Left ventricle myocardium superior (tissue), 1 donor: ENCODE measurements at regions not wholly inside any gene's neighbourhood (a gene's known extent, or its start where the extent isn't known, plus 50 kb on each side); places are given as distances from the start of the nearest gene placed in this dataset.
A peak's percentile ranks its signal among the peaks of the same experiment; 100 is the strongest.
"Not testable (repeated sequence)": the region's sequence is repeated elsewhere in the genome, so short reads cannot be mapped to it uniquely, and the experiment has no call there.

Experiments used
- ATAC-seq: fragments of 200-7000 bp; cut with Tn5 transposase; one replicate; pipeline ENCODE4 v1.9.1; 2020; ENCODE audit warnings: mild to moderate bottlenecking, moderate library complexity
- DNase-seq: peaks from one replicate; pipeline ENCODE4 v3.0.0-alpha.2; 2020
- intact Hi-C: fragments of 100-400 bp; cut with micrococcal nuclease; formaldehyde crosslinking; loops from one replicate; pipeline ENCODE4 v1.11.0; 2022
- donor health status: DM: no; HTN: yes; CAD: no; lungs with severe emphysema.

DNA sequence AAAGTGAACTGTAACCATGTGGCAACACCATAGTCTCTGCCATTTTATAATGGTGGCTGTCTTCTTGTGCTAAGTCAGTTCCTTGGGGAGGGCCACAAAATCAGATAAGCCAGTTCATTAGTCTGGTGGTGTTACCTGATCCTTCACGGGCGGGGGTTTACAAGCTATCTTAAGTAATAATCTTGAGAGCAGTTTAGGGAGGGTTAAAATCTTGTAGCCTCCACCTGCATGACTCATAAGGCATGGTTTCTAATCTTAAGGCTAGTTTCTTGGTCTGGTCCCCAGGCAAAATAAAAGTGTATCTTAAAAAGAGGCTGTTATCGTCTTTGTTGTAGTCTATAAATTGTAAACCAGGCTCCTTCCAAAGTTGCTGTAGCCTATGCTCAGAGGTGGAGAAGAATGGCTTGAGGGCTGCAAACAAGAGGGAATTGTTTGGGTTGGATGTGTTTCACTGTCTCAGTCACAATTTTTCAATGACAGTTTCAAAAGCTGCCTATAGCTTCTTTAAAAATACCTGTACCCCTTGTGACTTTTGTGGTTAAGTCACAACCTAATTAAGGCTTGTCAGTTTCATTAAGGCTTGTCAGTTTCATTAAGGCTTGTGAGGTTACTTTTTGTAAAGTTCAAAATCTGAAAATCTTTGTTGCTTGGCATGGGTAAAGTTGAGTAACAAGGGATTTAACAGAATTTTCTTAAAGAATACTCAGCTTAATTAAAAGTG lies 135.7 kb downstream of the RPS4Y2 start:
- no peak for ATAC-seq
- DNase-seq, result no peak
- intact Hi-C loops, result no loop called here

DNA sequence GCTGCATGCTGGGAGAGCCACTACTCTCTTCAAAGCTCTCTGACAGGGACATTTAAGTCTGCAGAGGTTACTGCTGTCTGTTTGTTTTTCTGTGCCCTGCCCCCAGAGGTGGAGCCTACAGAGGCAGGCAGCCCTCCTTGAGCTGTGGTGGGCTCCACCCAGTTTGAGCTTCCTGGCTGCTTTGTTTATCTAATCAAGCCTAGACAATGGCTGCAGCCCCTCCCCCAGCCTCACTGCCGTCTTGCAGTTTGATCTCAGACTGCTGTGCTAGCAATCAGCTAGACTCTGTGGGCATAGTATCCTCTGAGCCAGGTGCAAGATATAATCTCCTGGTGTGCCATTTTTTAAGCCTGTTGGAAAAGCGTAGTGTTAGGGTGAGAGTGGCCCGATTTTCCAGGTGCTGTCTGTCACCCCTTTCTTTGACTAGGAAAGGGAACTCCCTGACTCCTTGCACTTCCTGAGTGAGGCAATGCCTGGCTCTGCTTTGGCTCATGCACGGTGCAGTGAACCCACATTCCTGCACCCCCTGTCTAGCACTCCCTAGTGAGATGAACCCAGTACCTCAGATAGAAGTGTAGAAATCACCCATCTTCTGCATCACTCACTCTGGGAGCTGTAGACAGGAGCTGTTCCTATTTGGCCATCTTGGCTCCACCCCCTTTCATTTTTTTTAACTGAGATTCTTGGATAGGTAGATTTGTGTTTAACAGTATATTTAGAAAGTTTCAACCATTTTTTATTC lies 169.6 kb downstream of the RPS4Y2 start:
- DNase-seq, ATAC-seq, intact Hi-C loops: not testable (repeated sequence)

DNA sequence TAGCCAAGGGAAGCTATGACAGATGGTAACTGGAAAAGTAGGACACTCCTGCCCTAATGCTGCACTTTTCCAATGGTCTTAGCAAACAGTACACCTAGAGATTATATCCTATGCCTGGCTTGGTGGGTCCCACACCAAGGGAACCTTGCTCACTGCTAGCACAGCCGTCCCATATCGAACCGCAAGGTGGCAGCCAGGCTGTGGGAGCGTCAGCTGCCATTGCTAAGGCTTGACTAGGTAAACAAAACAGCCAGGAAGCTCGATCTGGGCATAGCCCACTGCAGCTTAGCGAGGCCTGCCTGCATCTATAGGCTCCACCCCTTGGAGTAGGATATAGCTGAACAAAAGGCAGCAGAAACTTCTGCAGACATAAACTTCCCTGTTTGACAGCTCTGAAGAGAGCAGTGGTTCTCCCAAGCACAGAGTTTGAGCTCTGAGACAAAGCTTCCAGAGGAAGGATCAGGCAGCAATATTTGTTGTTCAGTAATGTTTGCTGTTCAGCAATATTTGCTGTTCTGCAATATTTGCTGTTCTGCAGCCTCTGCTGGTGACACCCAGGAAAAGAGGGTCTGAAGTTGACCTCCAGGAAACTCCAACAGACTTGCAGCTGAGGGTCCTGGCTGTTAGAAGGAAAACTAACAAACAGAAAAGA lies 173.9 kb downstream of the RPS4Y2 start:
- intact Hi-C loops, result no loop called here
- no peak for DNase-seq
- ATAC-seq, result no peak

DNA sequence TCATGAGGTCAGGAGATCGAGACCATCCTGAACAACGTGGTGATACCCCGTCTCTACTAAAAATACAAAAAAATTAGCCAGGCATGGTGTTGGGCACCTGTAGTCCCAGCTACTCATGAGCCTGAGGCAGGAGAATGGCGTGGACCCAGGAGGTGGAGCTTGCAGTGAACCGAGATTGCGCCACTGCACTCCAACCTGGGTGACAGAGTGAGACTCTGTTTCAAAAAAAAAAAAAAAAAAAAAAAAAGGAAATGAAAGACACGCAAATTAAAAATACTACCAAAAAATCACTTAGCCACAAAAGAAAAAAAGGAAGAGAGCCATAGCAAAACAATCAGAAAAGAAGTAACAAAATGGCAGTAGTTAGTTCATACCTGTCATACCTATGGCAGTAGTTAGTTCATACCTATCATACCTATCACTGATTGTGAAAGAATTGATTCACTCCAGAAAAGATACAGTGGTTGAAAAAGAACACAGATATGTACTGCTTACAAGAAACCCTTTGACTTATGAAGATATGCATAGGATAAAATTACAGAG lies 180.9 kb downstream of the RPS4Y2 start:
- ATAC-seq, DNase-seq, intact Hi-C loops: not testable (repeated sequence)

DNA sequence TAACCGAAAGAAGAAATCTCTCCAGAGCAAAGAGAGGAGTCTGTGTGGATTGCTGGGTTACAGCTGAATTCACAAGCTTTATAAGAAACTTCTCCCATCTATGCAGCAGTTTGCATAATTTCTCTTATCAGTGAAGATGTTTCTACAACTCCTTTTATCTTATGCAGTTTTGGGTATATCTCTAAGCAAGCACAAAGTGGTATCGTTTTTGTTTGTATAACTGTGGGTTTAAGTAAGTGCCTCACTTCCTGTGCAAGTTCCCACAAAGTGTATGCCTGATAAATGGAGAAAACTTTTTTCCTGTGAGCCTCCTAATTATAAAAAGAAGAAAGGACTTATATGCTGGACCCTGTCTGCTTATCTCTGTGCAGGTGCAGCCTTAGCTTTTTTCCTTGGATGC lies 205.6 kb downstream of the RPS4Y2 start:
- DNase-seq (no peak), ATAC-seq (no peak)
- intact Hi-C loops, result no loop called here

DNA sequence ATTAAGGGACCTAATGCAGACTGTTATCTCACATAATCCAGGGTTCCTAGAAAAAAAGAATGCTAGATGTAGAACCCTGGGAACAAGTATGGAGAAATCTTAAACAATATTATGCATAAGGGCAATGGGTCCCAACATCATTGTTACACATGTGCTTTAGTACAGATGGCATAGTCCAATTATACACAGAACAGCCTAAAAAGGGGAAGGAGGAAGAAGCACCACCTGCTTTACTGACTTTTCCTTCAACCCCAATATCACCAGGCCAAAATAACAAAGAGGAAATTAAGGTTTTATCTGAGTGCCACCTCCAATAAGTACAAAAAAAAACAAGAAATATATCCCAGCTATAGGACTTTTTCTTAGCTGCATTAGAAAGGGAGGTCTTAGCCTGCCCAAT lies 211.9 kb downstream of the RPS4Y2 start:
- intact Hi-C loops, result no loop called here
- ATAC-seq (no peak), DNase-seq (no peak)

DNA sequence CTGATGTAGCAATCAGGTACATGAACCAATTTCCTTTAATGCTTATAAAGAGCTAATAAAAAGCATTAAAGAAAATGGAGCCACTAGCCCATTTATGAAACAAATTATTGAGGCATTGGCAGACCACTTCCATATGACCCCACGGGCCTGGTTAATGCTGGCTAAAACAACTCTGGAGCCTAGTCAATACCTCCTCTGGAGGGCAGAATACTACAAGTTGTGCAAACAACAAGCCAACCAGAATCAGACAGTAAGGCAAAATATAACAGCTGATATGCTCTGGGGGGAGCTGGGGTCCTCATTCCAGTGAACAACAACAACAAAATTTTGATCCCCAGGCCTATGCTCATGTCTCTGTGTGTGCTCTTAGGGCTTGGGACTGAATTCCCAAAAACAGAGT lies 212.3 kb downstream of the RPS4Y2 start:
- intact Hi-C loops, result no loop called here
- ATAC-seq (no peak), DNase-seq (no peak)

DNA sequence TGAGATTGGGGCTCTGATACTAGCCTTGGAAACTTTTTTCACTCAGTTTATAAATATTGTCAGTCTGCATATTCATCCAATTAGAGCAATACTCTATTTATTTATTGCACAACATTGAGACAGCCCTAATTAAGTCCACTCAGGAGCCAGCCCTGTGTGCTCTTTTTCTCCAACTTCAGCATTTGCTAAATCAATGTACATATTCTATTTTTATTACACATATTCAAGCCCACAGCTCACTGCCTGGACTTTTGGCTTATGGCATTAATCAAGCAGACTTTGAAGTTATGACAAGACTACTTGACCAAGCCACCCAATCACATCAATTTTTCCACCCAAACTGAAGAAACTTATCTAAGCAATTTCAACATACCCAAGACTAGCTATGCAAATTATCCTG lies 215.5 kb downstream of the RPS4Y2 start:
- intact Hi-C loops, result no loop called here
- DNase-seq, result no peak
- ATAC-seq, result no peak

DNA sequence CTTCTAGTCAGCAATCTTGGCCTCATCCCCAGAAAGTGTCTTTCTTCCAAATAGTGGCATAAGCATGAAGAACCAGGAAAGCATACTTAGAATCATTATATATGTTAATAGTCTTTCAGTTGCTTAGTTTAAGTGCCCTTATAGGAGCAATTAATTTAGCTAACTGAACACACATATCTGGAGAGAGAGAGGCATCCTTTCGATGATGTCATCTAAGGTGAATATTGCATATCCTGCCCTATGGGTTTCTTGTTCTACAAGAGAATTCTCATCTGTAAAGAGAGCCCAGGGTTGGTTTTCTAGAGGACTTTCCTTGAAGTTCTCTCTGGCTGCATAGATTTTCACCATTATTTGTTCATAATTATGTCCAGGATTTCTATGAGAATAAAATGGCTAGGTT lies 230.1 kb downstream of the RPS4Y2 start:
- intact Hi-C loops, result no loop called here
- no peak for DNase-seq
- no peak for ATAC-seq

DNA sequence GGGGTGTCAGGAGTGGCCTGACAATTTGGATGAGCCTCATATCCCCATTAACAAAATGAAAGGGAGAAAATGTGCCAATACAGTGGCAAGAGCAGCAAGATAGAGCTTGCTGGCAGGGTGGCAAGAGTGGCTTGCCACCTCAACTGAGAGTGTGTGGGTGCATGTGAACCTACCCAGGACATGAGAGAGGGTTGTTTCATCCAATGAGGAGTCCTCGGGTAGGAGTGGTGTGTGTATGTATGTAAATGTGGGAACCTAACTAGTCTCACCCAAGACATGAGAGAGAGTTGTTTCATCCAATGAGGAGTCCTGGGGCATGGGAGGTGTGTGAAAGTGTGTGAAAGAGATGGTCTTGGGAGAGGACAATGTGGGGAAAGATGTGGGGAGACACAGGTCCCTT lies 234.2 kb downstream of the RPS4Y2 start:
- intact Hi-C loops, result no loop called here
- no peak for DNase-seq
- no peak for ATAC-seq

DNA sequence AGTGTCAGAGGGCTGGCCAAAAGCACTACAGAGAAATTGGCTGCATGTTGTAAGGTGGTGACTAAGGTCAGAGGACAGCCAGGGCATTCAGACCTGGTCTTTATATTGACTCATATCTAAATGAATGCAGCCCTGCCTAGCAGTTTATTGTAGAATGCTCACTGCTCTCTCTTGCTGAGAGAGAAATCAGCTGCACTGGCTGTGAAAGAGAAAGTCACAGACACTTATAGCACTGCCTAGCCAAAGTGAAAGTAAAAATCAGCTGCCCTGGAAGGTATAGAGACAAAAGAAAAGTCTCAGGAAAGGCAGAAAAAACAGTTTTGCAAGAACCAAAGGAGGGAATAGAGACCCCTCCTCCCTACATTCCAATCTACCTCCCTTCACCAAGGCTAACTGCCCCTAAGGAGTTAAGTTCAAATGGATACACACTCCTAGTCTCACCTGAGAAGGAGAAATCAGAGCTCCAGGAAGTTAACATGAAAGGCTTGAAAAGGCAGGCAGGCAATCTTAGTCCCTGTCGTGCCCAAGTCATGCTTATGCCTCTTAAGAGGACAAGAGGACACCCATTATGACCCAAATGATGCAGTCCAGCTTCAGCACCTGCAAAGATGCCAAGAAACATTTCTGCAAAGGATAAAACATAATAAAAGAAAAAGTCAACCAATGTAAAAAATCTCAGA lies 235.1 kb downstream of the RPS4Y2 start:
- ATAC-seq, result peak; percentile 59
- DNase-seq, result no peak
- intact Hi-C loops, result no loop called here

DNA sequence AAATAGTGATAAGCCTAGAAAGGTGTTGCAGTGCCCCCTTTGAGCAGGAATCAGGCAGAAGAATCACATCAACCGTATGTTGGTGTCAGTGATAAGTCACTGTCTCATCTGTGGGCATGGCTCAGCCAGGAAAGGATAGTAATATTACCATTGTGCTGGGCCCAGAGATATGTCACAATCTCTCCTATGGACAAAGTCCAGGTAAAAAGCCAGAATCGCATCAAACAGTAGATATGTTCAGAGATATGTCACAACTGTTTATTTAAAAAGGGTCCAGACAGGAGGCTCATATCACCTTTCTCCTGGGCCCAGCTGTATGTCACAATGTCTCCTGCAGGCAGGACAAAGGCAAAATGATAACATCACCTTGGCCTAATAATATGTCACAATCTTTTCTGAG lies 241.4 kb downstream of the RPS4Y2 start:
- DNase-seq (no peak), ATAC-seq (no peak)
- intact Hi-C loops, result no loop called here

DNA sequence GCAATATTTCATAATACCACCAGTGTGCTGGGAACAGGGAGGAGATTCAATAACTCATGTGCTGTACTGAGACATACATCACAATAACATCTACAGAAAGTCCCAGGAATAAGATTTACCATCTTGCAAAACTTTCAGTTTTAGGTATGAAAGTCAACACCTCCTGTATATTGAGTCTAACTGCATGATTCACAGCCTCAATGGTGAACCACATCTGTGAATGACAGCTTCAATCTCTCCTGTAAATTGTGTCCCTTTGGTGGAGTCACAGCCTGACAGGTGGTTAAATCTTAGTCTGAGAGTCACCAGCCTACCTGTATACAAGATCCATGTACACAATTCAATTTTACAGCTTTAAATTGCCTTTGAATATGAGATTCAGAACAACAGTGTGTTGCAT lies 242.1 kb downstream of the RPS4Y2 start:
- DNase-seq (no peak), ATAC-seq (no peak)
- intact Hi-C loops, result no loop called here

DNA sequence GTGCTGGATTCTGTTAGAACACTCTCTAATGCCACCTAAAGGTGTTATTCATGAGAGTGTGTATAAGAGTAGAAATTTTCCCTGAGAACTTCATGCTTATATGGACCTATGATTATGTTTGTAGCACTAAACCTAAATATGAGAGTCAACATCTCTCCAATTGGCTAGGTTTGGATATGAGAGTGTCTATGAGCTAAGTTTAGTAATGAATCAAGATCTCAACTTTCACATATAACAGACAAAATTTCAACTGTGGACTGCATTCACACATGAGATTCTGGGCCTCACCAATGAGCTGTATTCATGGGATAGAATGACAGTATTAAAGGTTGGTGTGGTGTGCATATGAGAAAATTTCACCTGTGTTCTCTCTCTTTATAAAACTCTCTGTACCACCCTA lies 242.6 kb downstream of the RPS4Y2 start:
- ATAC-seq (no peak), DNase-seq (no peak)
- intact Hi-C loops, result no loop called here

DNA sequence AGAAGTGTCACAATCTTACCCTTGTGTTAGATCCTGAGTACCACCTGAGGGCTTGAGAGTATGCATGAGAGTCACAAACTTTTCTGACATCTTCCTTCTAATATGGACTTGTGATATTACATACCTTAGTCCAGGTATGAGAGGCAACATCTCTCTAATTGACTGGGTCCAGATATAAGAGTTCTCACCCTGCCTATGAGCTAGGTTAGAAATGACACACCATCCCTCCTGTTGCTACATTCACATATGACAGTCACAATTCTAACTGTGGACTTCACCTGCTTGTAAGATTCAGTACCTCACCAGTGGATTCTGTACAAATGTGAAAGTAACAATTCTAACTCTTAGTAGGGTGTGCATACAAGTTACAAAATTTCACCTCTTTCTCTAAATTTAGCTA lies 245.2 kb downstream of the RPS4Y2 start:
- DNase-seq (no peak), ATAC-seq (no peak)
- intact Hi-C loops, result no loop called here

DNA sequence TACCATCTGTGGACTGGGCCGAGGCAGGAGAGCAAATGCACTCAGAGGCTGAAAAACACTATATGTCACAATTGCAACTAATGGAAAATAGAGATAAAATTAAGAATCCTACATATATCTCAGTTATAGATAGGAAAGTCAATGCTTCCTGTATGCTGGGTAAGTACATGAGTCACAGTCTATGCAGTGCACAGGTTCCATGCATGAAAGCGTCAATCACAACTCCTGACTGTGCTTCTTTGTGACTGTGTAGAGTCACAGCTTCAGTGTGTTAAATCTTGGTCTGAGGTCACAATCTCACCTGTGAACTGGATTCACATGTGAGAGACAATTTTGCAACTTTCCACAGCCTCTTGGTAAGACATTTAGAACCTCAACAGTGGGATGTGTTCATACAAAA lies 247.2 kb downstream of the RPS4Y2 start:
- DNase-seq, result no peak
- ATAC-seq, result no peak

DNA sequence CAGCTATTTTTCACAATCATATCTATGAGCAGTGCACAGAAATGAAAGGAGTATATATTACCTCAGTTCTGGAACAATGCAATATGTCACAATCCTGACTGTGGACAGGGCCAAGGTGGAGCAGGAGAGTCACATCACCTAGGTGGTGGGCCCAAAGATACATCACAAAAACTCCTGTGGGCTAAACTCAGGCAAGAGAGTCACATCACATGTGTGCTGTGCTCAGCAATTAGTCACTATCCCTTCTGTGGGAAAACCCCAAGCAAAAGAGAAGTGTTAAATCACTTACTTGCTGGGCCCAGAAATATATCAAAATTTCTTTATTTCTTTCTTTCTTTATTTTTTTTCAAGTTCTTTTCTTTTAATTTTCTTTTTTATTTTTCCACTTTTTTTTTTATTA lies 249.6 kb downstream of the RPS4Y2 start:
- ATAC-seq (no peak), DNase-seq (no peak)
- intact Hi-C loops, result no loop called here

More for the DNA sequence above, 247.2 kb downstream of the RPS4Y2 start:
- intact Hi-C loops, result no loop called here

DNA sequence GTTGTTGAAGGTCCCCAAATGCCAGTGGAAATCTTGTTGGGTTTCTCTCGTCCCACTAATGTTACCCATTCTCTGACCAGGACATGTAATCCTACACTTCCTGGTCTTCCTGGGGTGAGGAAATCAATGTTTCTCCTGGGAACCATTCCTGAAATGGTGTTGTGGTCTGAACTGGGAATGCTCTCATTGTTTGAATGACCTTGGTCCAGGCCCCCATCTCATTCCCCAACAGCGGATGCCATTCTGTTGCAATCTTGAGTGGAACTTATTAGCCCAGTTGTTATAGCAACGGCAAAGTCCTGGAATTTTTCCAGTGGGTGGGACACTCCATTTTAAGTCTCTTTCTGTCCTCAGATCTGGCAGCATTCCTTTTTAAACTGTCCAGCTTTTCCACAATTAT lies 265.9 kb downstream of the RPS4Y2 start:
- no peak for DNase-seq
- ATAC-seq, result no peak
- intact Hi-C loops, result loop anchor here (10.0 kb wide), 1 partner anchor 53 kb away; no protein-coding TSS in a partner anchor

DNA sequence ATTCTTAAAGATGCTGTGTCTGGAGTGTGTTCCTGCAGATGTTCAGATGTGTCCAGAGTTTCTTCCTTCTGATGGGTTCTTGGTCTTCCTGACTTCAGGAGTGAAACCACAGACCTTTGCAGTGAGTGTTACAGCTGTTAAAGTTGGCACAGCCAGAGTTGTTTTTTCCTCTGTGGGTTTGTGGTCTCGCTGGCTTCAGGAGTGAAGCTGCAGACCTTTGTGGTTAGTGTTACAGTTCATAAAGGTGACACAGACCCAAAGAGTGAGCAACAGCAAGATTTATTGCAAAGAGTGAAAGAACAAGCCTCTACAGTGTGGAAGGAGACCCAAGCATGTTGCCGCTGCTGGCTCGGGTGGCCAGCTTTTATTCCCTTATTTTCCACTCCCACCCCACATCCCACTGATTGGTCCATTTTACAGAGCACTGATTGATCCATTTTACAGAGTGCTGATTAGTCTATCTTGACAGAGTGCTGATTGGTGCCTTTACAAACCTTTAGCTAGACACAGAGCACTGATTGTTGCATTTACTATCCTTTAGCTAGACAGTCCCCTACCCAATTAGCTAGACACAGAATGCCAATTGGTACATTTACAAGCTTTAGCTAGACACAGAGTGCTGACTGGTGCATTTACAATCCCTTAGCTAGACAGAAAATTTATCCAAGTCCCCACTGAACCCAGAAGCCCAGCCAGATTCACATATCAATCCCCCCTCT lies 266.6 kb downstream of the RPS4Y2 start:
- no peak for ATAC-seq
- intact Hi-C loops, result loop anchor here (10.0 kb wide), 1 partner anchor 52 kb away; no protein-coding TSS in a partner anchor
- DNase-seq, result no peak
